HG03159 (cell line): ENCODE measurements at regions not wholly inside any gene's neighbourhood (a gene's known extent, or its start where the extent isn't known, plus 50 kb on each side); places are given as distances from the start of the nearest gene placed in this dataset.
"Not testable (repeated sequence)": the region's sequence is repeated elsewhere in the genome, so short reads cannot be mapped to it uniquely, and the experiment has no call there.

Experiments used
- ATAC-seq: cut with Tn5 transposase; IDR thresholded peaks from one replicate; pipeline ENCODE4 v1.9.1; 2021; ENCODE audit warnings: mild to moderate bottlenecking, moderate library complexity; ENCODE audit not compliant: unreplicated experiment

DNA sequence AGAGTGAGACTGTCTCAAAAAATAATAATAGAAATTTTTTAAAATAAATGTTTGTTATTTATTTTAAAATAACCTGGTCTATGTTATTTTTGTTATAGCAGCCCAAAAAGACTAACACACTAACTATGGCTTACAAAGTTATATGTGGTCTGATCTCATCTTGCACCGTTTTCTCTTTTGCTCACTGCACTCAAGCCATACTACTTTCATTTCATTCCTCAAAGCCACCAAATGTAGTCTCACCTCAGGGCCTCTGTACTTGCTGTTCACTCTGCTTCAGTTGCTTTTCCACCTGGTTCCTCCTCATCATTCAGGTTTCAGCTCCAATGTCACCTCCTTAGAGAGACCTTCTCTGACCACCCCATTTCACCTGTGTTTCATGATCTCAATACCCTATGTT is 55.2 kb upstream of the MDM1 start:
- ATAC-seq = no peak

DNA sequence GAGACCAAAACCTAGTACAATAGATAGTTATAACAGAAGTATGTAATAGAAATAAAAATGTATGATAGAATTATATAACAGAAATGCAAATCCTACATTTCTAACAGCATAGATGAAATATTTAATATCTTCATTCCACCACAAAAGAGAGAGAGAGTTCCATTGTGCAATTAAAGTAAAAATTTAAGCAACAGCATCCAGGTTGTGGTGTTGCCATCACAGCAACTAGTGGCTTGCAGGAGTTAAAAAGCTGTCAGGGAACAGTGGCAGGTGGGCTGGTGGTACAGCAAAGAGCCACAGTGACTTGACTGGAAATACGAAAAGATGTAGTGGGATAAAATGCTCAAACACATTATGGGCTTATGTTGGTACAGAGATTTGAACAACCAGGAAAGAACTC is 57.1 kb upstream of the MDM1 start:
- ATAC-seq = no peak

DNA sequence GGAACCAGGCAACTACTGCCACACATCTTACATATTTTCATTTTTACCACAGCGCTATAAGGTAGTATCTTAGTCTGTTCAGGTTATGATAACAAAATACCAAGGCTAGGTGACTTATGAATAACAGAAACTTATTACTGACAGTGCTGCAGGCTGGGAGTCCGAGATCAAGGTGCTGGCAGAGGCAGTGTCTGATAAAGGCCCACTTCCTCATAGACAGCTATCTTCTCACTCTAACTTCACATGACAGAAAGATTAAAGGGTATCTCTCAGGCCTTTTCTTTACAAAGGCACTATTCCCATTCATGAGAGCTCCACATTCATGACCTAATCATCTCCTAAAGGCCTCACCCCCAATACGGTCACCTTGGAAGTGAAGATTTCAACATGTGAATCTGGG is 59.8 kb upstream of the MDM1 start:
- ATAC-seq = no peak

DNA sequence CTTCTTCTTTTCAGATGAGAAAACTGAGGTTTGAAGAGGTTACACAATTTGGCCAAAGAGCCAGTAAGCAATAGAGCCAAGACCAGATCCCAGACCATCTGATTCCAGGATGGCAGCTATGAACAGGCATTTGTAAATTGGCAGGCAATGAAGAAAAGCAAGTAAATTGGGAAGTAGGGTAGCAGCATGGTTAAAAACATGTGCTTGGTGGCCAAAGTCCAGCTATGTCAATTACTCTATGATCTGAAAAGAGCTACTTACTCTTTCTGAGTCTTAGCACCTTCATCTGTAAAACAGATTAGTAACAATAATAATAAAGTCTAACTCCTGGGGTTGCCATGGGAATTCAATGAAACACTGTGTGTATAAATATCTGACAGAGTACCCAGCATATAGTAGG is 60.2 kb upstream of the MDM1 start:
- no peak for ATAC-seq

DNA sequence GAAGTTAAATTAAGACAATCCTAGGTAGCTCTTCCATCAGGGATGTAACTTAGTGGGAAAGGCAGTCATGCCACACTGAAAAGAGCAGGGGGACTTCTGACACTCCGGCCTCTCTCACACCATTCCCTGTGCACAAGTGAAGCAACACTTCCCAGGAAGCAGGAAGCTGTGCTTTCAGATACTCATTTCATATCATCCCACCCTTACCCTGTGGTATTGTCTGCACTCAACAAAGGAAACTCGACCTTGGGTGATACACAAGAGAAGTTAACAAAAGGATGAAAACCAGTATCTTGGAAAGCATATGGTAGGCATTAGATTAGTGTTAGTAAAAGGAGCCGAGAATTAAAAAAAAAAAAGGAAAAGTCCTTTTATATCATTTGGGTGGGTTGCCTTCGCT is 61.3 kb upstream of the MDM1 start:
- ATAC-seq = no peak

DNA sequence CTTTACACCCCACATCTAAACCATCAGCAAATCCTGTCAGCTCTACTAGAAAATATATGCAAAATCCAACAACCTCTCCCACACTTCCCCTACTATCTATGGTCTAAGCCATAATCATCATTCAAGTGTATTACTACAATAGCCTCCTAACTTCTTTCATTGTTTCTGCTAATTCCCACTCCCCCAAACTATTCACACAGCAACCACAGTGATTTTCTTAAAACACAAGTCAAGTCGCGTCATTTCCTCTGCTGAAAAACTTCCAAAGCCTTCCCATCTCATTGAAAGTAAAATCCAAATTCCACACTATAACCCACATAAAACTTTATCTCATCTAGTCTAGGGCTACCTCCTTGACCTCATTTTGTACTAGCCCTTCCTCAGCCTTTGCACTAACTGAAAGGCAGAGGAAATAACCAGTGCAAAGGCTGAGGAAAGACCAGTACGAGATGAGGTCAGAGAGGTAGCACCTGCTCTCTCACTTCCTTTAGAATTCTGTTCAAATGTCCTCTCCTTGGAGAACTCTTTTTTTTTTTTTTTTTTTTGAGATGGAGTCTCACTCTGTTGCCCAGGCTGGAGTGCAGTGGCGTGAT is 65.5 kb upstream of the MDM1 start:
- ATAC-seq = no peak

DNA sequence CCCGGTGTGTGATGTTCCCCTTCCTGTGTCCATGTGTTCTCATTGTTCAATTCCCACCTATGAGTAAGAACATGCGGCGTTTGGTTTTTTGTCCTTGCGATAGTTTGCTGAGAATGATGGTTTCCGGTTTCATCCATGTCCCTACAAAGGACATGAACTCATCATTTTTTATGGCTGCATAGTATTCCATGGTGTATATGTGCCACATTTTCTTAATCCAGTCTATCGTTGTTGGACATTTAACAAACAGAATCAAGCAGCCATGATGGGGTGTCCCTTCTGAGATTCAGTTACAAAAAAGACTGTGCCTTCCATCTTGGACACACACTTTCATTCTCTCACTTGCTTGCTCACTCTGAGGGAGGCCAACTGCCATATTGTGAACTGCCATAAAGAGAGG is 66.5 kb upstream of the MDM1 start:
- ATAC-seq = not testable (repeated sequence)

DNA sequence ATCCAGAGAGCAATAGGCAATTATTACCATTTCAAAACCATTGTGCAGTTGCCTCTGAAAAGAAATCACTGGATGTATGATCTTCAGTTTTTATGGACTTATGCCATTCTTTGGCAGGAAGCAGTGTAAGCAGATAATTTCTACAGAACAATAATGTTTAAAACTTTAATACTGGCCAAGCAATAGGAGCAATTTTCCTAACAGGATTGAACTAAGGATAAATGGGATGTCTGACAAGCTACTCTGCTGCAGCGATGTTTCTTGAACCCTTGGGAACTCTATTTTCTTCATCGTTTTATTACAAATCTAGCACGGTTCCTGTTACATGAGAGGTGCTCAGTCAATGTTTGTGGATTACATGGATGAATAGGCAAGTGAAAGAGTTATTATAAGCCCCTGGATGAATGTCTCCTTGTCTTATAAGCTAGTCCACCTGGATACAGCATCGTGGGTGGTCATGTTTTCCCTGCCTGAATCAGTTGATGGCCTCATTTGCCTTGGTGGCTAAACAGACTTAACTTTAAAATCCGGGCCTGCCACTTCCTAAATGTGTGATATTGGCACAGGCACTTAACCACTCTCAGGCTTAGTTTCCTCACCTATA is 68.2 kb upstream of the MDM1 start:
- no peak for ATAC-seq

DNA sequence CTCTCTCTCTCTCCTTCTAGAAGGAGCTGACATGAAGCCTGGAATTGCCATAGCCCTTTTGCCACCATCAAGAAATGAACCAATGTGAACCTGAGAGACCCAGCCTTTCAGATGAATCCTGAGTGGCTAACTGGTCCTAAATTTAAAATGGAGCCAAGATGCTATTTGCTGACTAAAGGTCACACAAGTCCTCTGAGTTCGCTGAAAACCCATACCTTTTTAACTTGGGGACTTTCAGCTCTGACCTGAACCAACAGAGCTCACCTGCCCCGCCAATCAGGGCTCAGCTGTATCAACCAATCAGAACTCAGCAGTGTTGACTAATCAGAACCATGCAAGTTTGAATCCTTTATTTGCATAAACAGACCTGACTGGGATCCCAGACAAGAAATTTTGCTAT is 70.3 kb upstream of the MDM1 start:
- no peak for ATAC-seq

DNA sequence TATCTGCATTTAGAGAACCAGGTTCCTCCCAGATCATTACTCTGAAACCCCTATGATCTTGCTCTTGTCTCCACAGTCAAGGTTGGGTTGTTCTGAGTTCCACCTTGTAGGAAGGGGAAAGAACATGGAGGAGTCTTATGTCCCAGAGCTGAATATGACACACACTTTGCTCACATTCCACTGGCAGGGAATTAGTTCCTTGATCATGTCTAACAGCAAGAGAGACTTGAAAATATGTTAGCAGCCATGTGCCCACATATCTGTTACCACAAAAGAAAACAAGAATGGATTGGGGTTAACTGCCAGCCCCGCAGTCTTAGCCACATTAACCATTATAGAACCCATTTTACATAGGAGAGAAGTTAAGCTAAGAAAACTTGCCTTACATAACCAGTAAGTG is 71.1 kb upstream of the MDM1 start:
- no peak for ATAC-seq

DNA sequence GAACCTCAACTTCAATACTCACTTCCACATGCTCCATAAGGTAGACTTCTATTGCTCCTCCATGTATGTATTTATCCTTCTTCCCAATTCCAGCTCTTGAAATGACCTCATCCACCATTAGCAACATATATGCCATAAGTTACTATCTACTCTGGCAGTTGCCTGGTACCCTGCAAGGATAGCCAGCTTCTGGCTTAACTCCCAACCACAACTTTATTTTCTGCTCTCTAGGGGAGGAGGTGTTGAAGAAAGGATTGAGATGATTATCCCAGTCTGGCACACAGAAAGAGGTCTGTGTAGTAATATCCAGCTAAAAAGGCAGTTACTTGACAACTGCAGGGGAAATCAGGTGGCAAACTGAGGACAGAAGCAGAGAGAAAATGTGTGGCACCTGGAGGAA is 71.5 kb upstream of the MDM1 start:
- ATAC-seq = no peak

DNA sequence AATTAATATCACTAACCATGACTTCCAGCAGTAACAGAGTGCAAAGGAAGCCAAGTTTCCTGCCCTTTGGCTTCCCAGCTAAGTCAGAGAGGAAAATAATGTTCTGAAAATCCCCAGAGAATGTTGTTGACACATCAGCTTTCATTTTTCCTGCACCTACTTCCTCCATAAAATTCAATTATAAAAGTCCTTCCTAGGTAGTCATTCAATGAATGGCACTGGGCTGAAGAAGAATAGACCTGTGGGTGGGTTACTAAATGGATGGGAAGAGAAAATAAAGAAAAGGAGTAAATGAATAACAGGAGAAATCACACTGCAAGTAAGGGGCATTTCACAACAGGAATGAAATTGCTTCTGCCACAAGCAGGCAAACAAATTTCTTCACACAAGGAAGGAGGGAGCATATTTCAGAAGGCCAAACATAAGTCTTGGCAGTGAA is 73.2 kb upstream of the MDM1 start:
- no peak for ATAC-seq

DNA sequence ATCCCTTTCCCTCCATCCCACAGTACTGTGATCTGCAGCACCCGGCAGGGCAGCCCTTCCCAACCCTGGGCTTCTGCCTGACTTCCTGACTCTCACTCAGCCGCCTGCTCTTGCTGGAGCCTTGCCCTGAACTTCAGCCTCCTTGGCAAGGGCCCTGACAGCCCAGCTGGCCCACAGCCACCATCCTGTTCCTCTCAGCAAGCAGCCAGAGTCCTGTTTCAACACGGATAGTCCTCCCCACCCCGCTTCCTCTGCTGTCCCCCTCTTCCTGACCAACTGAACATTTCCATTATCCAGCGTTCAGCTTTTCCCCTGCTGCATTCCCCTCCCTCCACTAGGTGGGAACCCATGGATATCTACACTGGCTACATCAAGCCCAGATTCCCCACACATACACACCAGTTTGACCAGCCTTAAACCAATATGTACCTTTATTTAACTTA is 74.0 kb upstream of the MDM1 start:
- ATAC-seq = no peak

DNA sequence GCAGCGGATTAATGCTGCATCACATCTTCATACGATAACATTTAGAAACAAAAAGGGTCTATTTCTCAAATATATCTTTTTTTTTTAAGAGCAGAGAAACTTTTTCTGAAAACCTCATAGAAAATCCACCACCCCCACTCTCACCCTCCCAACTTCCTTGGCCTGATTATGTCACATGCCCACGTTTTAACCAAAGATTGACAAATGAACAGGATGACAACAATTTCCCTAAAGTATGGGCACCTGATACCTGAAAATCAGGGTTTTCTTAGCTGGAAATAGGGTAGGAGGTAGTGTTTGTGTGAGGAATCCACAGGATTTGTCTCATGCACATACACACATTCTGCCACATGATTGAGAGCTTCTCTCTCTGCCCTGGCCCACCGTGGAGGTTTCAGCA is 74.7 kb upstream of the MDM1 start:
- no peak for ATAC-seq

DNA sequence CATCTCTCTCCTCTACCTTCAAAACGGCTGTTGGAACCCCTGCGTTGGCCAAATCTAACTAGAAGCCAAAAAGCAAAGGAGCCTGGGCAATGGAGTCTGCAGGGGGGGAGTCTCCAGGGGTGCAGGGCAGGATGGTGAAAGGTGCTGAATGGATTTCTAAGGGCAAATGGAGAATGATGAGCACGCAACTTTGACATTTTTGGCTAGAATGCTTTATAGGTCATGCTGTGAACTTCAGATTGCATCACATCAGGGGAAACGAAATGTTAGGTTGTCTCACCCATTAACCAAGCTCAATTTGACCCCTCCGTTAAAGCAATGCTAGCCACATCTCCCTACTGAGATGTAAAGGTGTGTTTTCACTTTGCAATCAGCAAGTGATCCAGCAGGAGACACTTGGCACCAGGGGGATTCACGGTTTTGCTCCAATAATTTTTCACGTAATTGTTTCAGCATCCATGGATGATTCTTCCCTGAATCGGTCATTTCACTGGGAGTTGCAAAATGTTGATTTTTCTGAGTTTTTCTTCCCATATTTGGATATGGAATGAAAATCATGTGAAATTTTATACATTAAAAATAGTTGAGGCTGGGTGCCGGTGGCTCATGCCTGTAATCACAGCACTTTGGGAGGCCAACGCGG is 78.0 kb upstream of the MDM1 start:
- ATAC-seq = no peak

DNA sequence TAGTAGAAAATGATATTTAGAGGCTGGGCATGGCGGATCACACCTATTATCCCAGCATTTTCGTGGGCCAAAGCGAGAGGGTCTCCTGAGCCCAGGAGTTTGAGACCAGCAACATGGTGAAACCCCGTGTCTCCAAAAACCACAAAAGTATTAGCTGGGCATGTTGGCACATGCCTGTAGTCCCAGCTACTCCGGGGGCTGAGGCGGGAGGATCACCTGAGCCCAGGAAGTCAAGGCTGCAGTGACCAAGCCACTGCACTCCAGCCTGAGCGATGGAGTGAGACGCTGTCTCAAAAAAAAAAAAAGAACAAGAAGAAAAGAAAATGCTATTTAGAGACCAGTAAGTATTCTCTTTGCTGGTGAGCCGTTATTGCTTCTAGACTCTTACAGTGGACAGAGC is 79.2 kb upstream of the MDM1 start:
- no peak for ATAC-seq

DNA sequence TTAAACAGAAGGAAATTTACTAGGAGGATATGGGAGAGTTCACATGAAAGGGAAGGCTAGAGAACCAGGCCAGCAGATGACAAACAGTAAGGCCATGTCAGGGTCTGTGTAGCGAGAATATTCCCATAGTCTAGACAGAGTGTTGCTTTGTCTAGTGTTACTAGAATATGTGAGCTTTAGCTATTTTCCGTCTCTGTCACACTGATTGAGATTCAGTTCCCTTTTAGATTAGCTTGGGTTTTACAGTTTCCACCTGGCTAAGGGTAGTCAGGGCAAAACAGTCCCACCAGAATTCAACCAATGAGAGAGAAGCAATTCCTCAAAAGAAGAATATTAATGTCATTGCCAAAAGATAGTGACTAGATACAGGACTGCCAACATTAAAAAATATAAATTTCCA is 82.8 kb upstream of the MDM1 start:
- no peak for ATAC-seq

DNA sequence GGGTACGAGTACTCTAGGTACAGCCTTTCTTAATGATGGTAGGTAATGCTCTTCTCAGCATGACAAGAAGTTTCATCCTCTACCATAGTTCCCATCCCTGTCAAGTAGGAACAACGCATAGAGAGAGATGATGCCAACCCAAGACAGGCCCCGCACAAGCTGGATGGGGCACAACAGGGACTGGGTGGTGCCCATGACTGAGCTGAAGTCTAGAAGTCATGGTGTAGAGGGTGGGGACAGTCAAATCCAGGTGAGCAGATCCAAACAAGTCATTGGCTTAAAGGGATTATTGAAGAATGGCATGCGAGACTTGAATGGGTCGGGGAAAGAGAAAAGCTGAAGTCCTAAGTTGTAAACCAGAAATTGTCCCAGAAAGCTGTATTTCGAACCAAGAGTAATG is 84.2 kb upstream of the MDM1 start:
- no peak for ATAC-seq

DNA sequence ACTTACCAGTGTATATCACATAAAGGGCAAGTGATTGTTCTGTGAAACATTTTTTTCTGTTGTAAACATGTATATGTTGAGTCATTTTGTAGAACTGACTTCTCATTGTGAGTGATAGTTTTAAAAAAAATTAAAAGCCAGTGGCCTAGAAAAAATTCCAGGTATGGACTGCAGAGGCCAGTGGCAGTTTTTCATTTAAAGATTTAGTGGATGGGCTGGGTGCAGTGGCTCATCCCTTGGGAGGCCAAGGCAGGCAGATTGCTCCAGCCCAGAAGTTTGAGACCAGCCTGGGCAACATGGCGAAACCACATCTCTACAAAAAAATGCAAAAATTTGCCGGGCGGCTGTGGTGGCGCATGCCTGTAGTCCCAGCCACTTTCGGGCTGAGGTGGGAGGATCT is 84.7 kb upstream of the MDM1 start:
- no peak for ATAC-seq

DNA sequence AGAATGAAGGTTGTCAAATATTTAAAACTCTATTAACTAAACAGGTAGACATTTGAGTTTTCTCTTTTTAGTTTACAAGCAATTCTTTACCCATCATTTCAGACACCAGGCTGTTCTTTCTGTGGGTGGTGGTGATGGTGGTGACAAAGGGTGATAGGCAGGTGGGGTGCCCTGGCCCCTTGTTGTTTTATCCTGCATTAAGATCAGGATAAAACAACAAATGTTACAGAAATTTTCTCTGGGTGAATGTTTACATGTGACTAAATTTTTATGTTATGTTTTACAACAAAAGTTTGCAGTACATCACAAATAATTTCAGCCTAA is 85.9 kb upstream of the MDM1 start:
- ATAC-seq = no peak

DNA sequence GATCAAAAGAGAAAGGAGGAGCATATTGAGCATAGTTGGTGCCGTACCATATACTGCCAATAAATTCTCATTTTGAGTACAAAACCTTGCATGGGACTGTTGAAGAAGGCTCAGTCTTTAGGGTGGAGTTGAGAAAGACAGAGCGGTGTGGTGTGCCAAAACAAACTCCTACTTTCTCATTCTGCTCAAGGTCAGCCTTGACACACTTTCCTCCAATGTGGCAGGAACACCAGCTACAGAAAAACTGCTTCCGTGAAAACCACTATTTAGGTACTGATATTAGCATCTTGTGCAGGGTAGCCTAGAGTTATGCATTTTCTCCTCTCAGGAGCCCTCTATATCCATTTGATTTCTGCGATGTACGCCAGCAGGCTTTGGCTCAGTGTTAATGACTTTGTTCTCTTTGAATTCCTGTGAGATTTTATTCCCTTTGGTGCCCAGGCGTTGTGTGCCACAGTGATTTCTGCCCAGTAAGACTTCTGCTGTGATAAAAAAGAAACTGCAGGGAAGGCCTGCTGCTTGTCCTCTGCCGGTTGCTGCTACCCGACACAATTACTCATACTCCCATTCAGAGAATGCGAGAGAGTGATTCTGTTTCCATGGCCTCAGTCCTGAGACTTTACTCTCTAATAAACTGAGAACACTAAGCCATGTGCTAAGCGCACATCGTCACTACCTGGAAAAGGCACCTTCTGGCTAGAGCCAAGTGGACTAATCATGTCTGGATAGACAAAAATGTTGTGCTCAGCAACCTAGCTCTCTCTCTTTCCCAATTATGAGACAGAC is 88.3 kb upstream of the MDM1 start:
- no peak for ATAC-seq

DNA sequence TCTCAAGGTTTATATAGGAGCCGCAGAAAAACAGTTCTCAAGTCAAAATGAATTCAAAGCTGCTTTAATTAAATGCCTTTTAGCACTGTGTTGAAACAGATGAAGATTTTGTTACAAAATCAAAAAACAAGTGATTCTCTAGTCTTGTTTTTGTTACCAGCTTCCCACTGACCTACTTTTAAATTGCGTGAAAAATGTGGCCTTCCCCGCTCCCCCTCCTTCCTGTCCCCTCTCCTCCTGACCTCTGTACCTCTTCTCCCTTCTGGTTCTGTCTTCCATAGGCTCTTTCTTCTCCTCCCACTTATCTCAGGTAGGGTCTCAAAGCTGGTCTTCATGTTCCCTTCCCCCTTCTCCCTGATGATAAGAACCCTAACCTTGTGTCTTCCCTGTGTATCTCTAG is 90.0 kb upstream of the MDM1 start:
- no peak for ATAC-seq
